ENCODE measurements at regions not wholly inside any gene's neighbourhood (a gene's known extent, or its start where the extent isn't known, plus 50 kb on each side); places are given as distances from the start of the nearest gene placed in this dataset.

GRCh38 chr16:59707436-59708226 is 973.5 kb upstream of the GOT2 start:
- intact Hi-C loops (cut with DNase I), result no loop called here
- Histone ChIP-seq H3K27me3 (no peaks in the 10 kb centered on the region), H3K36me3 (no peaks in the 10 kb centered on the region), H3K4me1 (no peaks in the 10 kb centered on the region), H3K4me3 (no peak overlapping the region), H3K27ac (no peak overlapping the region), H3K9me3 (no peaks in the 10 kb centered on the region)
- no peak for DNase-seq (ENCODE audit: low spot score in 2 of 2)
- TF ChIP-seq, protein P1, sequence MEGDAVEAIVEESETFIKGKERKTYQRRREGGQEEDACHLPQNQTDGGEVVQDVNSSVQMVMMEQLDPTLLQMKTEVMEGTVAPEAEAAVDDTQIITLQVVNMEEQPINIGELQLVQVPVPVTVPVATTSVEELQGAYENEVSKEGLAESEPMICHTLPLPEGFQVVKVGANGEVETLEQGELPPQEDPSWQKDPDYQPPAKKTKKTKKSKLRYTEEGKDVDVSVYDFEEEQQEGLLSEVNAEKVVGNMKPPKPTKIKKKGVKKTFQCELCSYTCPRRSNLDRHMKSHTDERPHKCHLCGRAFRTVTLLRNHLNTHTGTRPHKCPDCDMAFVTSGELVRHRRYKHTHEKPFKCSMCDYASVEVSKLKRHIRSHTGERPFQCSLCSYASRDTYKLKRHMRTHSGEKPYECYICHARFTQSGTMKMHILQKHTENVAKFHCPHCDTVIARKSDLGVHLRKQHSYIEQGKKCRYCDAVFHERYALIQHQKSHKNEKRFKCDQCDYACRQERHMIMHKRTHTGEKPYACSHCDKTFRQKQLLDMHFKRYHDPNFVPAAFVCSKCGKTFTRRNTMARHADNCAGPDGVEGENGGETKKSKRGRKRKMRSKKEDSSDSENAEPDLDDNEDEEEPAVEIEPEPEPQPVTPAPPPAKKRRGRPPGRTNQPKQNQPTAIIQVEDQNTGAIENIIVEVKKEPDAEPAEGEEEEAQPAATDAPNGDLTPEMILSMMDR (IDR thresholded peaks at IDR 0.05), result no peak

- TF ChIP-seq, protein P1 (IDR thresholded peaks at IDR 0.05), result no peak
- Histone ChIP-seq H3K27ac (no peak overlapping the region), H3K36me3 (no peaks in the 10 kb centered on the region), H3K4me1 (no peaks in the 10 kb centered on the region), H3K9me3 (no peaks in the 10 kb centered on the region), H3K4me3 (no peak overlapping the region), H3K27me3 (no peaks in the 10 kb centered on the region)
- intact Hi-C loops (cut with DNase I), result no loop called here
- DNase-seq (ENCODE audit: low spot score in 2 of 2), result no peak
Measured at GRCh38 chr16:59701963-59702930, 968.1 kb upstream of the GOT2 start.

DNA sequence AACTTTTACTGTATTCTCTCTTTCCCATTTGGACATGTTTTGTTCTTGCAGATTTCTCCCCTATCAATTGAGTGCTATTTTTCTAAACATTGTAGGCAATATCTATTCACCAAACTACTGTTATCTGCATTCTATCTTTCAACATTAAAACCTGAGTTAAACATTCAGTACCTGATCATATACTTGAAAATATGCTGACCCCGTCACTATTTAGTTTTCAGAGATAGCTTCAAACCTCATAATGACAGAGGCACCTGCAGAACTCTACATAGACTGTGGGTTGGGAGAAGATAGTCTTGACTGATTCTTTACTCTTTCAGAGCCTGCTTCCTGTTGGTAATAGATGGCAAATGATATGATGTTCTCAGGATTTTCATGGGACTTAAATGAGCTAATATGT is 965.7 kb upstream of the GOT2 start:
- intact Hi-C loops (cut with DNase I), result no loop called here
- no peak for DNase-seq (ENCODE audit: low spot score in 2 of 2)

GRCh38 chr16:59698346-59699020 is 964.4 kb upstream of the GOT2 start:
- TF ChIP-seq, protein P1 (IDR thresholded peaks at IDR 0.05), result no peak
- DNase-seq (ENCODE audit: low spot score in 2 of 2), result no peak

More for the DNA sequence above, 965.7 kb upstream of the GOT2 start:
- no peak overlapping the region for H3K27ac ChIP-seq
- no peaks in the 10 kb centered on the region for H3K27me3 ChIP-seq
- H3K4me1 ChIP-seq, result no peaks in the 10 kb centered on the region
- TF ChIP-seq, protein P1 (IDR thresholded peaks at IDR 0.05), result no peak
- no peak overlapping the region for H3K4me3 ChIP-seq
- H3K9me3 ChIP-seq, result no peaks in the 10 kb centered on the region
- no peaks in the 10 kb centered on the region for H3K36me3 ChIP-seq

GRCh38 chr16:59697761-59698160 is 963.6 kb upstream of the GOT2 start:
- intact Hi-C loops (cut with DNase I), result no loop called here
- H3K27me3 ChIP-seq, result no peaks in the 10 kb centered on the region
- H3K9me3 ChIP-seq, result no peaks in the 10 kb centered on the region
- no peak overlapping the region for H3K4me3 ChIP-seq
- no peak overlapping the region for H3K27ac ChIP-seq
- TF ChIP-seq, protein P1 (IDR thresholded peaks at IDR 0.05), result no peak
- no peaks in the 10 kb centered on the region for H3K36me3 ChIP-seq
- H3K4me1 ChIP-seq, result no peaks in the 10 kb centered on the region
- DNase-seq (ENCODE audit: low spot score in 2 of 2), result no peak

More at GRCh38 chr16:59698346-59699020, 964.4 kb upstream of the GOT2 start:
- Histone ChIP-seq H3K4me3 (no peak overlapping the region), H3K27ac (no peak overlapping the region), H3K27me3 (no peaks in the 10 kb centered on the region), H3K36me3 (no peaks in the 10 kb centered on the region), H3K4me1 (no peaks in the 10 kb centered on the region), H3K9me3 (no peaks in the 10 kb centered on the region)
- intact Hi-C loops (cut with DNase I), result no loop called here
